Urothelium cell line (cell line): ENCODE measurements at regions not wholly inside any gene's neighbourhood (a gene's known extent, or its start where the extent isn't known, plus 50 kb on each side); places are given as distances from the start of the nearest gene placed in this dataset.

ENCODE experiments used
- DNase-seq: peaks from one replicate; pipeline ENCODE4 v3.0.0; 2011; ENCODE audit warnings: low spot score, mixed read lengths
- FAIRE-seq: peaks from 2 replicates; lab custom pipeline; 2011; peaks lifted over from hg19 to GRCh38; lab: Jason Lieb, UNC

DNA sequence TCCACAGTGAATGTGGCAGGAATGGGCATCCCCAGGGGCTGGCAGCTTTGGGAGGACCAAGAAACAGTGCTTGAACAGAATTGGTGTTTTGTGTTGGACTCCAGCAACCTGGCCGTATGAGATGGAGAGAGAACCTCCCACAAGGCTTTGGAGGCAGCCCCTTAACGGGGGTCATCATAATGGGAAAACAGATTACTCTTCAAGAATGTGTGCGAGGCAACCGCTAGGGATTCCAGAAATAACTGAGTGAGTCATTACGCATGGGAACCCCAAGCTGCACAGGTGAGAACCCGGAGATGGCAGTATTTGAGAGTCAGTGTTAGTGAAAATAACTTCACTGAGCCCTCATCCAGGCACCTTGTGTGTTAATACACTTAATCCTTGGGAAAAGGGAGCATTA is 567.8 kb upstream of the TBX3 start:
- peak; percentile 46 for DNase-seq
- no peak for FAIRE-seq

DNA sequence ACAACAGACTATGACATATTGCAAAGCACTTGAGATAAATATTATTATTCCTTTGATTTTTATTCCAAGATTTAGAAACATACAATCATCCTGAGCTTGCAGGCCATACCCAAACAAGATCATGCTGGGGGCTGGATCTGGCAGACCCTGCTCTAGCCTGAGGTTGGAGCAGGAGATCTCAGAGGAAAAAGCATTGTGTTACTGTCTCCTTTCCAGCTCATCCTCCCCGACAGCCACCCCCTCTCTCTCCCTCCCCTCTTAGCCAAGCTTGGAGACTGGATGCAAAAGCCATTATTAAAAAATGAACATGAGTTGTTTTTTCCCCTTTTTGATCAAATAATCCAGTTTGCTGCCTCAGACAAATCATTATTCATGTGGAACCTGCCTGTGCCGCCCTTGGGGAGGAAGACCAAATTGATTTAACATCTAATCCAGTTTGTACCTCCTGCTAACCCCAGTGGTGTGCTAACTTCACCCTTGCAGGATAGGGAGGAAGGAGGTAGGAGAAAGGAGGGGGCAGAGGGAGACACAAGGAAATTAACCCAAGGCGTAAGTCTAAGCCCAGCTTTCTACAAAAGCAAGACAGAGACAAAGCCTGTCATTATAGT is 565.8 kb upstream of the TBX3 start:
- no peak for FAIRE-seq
- DNase-seq = no peak

DNA sequence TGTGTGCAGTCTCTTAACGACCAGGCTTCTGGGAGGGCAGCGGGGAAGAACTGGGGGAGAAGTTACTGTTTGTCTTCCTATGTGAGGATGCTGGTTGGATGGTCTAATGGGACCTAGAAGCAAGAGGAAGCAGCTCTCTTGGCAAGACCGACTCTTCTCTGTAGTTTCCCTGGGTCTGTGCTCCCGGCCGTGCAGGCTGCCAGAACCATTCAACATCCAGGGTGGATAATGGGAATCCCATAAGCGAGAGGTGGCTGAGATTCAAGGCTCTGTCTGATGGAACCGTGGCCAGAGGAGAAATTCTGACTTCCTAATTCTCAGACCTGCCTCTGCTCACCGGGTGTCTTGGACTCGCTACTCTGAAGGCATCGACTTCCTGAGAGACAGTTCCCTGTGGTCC is 561.0 kb upstream of the TBX3 start:
- DNase-seq (no peak), FAIRE-seq (no peak)

DNA sequence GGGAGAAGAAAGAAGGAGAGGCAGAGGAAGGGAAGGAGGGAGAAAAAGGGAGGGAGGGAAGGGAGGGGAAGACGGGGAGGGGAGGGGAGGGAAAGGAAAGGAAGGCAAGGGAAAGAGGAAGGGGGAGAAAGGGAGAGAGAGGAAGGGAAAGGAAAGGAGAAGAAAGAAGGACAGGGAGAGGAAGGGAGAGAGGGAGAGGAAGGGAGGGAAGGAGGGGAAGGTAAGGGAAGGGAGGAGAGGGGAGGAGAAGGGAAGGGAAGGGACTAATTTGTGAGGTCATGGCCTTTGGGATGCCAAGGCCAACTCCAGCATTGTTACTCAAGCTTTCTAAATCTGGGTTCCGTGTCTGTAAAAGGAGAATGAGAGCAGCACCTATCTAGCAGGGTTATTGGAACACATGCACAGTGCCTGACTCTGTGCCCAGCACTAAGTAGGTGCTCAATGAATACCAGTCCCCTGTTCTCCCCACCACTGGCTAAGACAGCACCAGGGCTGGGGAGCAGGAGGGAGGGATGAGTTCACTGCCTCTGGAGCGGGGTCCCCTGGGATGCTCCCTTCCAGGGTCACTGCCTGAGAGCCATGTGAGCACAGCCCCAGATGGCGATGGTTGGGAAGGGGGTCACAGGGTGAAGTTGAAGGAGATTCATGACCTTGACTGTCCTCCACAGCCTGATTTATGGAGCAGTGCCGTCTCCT is 560.1 kb upstream of the TBX3 start:
- DNase-seq (no peak), FAIRE-seq (no peak)

DNA sequence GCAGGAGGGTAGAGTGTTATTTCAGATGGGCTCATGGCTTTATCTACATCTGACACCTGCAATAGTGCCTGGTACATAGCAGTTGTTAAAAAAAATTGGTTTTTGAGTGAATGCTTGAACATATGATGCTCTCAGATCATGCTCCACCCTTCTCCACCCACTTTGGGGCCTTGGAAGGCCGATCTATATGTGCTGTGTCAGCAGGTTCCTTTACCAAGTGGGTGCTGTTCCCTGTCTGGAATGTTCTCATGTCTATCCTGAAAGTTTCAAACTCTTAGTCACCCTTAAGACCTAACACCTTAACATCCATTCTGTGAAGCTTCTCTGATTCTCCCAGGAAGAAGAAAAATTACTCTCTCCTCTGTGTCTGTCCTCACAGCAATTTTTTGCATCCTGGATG is 556.3 kb upstream of the TBX3 start:
- no peak for FAIRE-seq
- DNase-seq = no peak

DNA sequence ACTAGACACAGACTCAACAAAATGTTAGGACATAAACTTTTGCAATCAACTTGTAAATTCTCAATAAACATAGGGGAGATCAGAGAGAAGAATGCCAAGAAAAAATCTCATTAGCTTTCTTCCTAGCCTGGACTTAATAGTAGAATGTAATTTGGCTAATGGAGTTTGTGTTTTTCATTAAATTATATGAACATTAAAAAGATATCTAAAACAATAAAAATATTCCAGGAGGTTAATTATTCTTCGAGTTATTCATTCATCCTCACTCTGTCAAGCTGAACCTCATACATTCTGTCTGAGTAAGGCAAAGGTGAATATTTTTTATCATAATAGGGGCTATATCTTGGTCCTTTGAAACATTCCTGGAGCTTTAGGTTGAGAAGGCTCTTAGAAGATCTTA is 551.9 kb upstream of the TBX3 start:
- no peak for DNase-seq
- FAIRE-seq = no peak

DNA sequence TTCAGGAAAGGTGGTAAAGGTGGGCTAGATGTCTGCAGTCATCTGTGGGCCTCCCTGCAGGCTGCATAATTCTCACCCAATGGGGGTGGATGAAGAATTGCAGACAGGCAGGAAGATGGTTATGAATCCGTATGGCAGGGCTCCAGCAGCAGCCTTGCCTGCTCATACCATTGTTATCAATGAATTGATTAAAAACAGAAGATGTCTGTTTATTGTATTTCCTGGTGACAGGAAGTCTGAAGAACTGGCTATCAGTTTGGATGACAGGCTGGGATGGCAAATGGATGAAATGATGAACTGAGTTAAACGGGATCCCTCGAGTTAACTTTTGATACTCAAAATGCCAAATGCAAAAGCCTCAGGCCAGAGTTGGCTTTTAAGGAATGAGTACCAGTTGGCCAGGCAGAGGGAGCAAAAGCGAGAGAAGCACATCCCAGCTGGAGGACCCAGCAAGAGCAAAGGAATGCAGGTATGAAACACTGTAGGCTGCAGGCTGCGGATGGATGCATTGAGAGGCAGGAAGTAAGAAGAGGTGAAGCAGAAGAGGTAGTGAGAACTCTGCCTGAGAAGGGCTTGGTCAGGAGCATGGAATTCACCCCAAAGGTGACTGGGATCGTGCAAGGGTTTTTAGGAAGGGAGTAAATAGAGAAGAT is 550.0 kb upstream of the TBX3 start:
- FAIRE-seq (no peak), DNase-seq (no peak)

DNA sequence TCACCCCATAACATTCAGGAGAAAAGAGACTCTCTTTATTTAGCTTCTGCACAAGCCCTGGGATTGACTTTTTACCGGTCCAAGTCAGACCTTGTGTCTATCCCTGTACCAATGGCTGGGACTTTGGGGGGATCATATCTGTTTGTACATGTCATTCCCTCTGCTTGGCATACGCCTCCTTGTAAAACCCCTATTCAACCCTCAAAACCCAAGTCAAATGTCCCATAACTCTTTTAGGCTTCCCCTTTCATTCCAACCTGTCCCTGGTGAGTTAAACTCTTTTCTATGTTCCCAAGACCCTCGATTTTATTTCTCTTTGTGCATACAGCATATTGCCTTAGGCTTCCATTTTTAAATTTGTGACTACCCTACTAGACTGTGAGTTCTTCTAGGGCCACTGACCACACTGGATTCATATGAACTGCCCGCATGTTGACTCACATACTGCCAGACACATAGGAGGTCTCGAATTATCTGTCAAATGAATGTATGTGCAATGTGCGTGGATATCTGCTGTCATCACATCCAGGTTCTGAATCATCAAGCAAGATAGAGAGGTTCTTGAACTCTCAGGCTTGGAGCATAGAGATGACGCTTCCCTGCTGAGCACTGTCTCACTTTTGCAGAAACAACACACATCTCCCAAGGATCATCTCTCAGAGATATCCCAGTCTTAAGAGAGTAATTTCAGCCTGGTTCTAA is 548.6 kb upstream of the TBX3 start:
- FAIRE-seq (no peak), DNase-seq (no peak)

DNA sequence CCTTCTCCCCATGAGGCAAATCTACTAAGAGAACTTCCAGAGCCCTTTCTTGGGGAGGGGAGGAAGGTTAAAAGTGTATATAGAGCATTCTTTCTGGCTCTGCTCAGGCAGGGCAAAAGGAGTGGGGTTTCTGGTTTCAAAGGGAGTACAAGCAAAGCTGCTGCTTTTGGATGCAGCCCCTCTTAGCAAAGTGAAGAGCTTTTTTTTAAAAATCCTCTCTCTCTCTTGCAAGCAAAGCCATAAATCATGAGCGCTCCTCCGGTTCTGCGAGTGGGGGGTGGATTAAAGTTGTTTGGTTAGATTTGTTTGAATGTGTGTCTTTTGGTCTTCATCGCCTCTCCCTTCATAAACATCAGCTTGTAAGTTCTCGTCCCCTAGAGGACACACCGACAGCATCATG is 546.6 kb upstream of the TBX3 start:
- DNase-seq (no peak), FAIRE-seq (no peak)

DNA sequence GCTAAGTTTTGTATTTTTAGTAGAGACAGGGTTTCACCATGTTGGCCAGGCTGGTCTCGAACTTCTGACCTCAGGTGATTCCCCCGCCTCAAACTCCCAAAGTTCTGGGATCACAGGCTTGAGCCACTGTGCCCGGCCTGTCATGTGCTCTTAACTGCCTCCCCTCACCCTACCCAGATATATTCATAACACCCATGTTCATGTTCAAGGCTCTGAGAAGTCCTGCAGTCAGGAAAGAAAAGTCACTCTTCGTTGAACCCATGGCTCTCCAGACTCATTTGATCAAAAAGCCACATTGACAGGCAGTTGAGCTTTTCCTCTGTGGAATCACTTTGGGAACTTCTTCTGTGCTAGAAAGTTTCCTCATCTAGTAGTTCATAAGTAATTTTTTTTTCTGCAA is 545.5 kb upstream of the TBX3 start:
- FAIRE-seq (no peak), DNase-seq (no peak)

DNA sequence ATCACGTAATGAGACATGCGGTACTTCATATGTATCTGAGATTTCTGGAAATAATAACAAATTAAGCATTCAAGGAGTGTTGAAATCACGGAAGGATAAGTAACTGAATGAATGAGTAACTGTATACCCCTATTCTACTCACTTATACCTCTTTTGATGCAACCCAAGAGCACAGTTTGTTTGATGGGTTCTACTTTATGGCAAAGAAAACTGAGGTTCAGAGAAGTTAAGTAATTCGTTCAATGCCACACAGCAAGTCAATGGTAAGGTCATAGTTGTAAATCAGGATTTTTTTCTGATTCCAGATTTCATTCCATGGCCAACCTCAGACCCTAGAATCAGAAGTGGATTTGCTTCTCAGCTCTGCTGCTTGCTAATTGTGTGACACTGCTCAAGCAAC is 544.5 kb upstream of the TBX3 start:
- DNase-seq (no peak), FAIRE-seq (no peak)

DNA sequence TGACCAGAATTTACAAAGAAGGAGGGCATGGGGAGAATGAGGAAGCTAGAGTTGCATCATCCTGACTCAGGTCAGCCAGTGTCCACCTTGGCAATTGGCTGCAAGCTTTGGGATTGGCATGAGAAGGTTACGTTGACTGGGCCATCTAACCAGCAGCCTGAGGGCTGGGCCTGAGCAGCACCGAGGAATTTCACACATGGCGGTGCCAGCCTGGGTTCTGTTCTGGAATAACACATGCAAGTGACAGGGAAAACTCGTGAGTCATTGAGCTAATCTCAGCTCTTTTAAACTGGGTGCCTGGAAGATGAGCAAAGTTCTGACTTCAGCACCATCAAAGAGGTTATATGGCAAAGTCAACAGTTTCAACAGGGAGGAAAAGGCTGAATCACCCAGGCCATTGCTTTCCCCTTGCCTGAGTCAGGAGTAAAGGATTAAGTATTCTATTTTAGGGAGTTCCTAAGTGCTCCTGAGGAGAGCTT is 543.2 kb upstream of the TBX3 start:
- peak; percentile 73 for DNase-seq

DNA sequence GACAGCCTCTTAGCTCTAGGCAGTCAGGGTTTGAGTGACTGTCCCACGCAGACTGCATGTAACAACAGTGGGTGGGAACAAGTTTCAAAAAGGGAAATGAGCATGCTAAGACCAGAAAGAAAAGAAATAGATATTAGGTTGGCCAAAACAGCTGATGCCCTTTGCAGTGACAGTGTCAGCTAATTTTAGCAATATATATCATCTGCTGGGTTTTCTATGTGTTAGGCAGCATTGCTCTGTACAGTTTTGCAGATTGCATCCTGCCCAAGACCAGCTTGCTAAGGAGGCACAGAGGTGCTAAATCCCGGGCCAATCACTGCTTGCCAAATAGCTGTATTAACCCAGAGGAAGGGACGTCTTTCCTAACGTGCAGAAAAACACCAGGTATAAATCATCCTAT is 541.9 kb upstream of the TBX3 start:
- DNase-seq = no peak
- FAIRE-seq = no peak

More for the DNA sequence above, 543.2 kb upstream of the TBX3 start:
- FAIRE-seq = peak; percentile 42

DNA sequence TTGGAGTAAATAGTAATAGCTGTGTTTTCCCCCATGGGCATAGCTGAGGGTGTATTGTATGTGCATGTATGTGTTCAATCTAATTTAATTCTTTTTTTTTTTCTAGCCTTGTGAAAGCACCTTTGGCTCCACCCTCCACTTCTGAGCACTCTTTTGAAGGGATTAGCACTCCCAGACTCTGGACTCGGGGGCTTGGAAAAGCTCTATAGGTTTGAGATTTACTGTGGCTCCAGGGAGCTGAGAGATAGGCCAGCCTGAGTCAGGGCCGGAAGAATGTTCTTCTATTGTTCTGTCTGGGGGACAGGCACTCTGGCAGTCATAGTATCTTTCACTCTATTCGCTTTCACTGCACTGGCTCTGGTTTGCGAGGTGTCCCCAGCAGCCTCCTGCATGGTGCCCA is 540.0 kb upstream of the TBX3 start:
- no peak for FAIRE-seq
- peak; percentile 38 for DNase-seq

DNA sequence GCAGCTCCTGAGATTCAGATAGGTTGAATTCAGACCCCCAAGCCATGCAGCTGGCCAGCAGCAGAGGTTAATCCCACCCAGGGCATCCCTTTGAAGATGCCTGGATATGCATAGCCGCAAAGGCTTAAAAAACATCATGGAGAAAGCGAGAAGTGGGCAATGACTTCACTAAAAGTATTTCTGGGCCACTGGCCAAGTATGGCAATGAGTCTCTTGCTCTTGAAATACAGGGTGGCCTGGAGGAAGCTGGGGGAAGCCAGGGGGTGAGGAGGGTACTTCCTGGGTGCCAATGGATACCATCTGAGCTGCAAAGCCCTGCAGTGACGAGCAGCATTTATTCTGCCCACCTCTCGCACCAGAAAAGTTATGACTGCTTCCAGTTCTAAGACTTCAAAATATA is 539.3 kb upstream of the TBX3 start:
- DNase-seq (peak; percentile 74), FAIRE-seq (no peak)

DNA sequence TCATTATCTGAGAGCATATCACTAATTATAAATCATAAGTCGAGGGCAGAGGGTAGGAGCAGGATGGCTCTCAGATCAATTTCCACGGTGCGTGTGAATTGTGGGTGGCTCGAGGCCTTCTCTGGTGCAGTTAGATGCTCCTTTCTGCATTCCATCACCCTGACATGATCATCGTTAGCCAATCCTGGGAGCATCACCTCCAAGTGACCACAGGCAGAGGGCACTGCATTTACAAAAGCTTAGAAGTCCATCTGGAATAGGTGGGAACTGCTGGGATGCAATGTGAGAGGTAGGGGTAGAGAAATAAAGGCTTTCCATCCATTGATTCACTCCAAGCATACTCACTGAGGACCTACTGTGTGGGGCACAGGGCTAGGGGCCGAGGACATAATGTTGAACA is 538.2 kb upstream of the TBX3 start:
- DNase-seq = no peak
- FAIRE-seq = no peak

DNA sequence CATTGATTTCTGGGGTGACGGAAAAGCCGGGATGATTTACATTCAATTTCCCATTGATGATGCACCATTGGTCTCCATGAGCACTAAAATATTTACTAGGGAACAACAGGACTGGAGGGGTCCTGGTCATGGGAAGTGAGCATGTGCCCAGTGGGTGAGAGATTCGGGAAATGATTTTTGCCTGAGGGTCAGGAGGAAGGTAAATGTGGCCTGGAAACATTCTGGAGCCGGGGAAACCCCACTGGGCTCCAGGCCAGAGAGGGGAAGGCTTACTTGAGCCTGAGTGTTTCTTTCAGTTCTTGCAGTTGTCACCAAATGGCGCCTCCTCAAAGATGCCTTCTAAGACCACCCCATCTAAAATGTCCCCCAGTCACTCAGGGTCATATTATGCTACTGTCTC is 532.3 kb upstream of the TBX3 start:
- no peak for FAIRE-seq
- no peak for DNase-seq

DNA sequence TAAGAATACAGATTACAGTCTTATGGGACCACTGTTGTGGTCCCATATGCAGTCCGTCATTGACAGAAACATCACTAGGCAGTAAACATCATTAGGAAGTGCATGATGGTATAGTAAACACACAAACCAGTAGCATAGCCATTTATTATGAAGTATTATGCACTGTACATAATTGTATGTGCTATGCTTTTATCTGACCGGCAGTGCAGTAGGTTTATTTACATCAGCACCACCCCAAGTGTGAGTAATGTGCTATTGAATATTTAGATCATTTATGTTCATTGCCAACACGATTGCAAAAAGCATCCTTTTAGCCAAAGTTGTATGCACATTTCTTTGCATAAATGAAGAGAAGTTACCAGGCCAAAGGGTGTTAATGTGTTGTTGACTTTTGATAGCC is 531.6 kb upstream of the TBX3 start:
- DNase-seq (no peak), FAIRE-seq (no peak)

DNA sequence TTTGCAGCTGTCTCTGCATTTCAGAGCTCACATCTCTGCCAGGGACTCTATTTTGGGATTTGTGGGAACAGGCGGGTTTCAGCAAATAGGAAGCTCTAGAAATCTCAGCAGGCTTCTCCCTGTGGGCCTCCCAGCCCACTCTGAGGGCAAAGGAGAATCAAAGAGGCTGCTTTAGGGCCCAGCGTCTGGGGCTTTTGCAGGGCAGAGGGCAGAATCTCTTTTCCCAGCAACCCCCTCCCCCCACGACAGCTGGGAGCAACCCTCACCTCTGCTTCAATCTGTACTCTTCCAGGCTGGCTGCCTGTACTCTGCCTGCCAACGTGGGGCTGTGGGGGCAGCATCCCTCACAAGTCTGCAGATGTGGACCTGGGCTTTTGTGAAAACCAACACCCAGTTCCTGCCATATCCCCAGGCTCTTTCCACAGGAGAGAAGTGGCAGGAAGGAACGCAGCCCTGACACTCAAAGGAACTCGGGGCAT is 529.6 kb upstream of the TBX3 start:
- FAIRE-seq = no peak

DNA sequence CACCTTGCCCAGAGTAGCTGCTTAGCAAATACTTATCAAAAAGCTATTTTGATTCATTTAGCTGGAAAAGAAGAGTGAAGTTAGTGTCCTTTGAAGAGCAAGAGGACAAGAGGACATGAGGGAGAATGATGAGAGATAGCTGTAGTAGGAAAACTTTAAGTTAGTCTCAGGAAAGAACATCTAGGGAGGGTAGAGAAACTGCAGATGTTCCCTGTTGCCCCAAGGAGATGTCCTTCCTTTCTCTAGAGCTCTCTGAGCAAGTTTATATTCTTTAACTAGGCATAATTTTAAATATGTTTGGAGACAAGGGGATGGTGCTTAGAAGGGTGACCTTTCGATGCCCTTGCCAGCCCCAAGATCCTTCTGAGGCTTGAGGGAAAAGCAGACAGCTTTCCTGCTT is 529.1 kb upstream of the TBX3 start:
- FAIRE-seq = no peak

More for the DNA sequence above, 529.6 kb upstream of the TBX3 start:
- no peak for DNase-seq

DNA sequence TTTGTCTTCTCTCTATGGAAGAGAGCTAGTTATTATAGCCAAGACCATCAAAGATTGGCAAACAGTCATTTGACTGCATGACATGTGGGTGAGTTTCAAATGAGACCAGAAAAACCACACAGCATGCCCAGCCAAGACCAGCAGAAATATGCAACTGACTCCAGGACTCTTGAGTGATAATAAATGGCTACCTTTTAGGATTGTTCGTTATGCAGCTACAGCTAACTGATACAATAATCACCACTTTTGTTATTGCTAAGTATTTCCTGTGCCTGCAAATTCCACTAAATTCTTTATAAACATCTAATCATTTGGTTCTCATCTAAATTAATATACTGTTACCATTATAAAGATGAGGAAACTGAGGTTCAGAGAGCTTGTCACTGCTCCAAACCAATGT is 528.4 kb upstream of the TBX3 start:
- DNase-seq (no peak), FAIRE-seq (no peak)

More for the DNA sequence above, 529.1 kb upstream of the TBX3 start:
- no peak for DNase-seq
